ENCODE measurements at regions not wholly inside any gene's neighbourhood (a gene's known extent, or its start where the extent isn't known, plus 50 kb on each side); places are given as distances from the start of the nearest gene placed in this dataset.

GRCh38 chr7:359226-359765 lies 69.3 kb downstream of the FOXL3 start:
- ChIA-PET CTCF (no interaction called here), POLR2A (no interaction called here)
- dilution Hi-C loops (cut with MboI; ENCODE audit: extremely low pct_ligation_motif_present, low sequenced_read_pairs) = no loop called here
- Histone ChIP-seq H3K79me2 (ENCODE audit: control insufficient read depth, insufficient read depth, low read length) (no peaks in the 10 kb centered on the region), H3K4me3 (replicated peaks in 1 of 3; ENCODE audit: insufficient read depth in 1 of 3, low read depth in 1 of 3, low read length in 3 of 3) (no peak overlapping the region), H3K9me1 (replicated peaks; ENCODE audit: control insufficient read depth, extremely low read depth, insufficient read depth, low read length) (no peaks in the 10 kb centered on the region), H3K27ac (ENCODE audit: insufficient read depth, low read depth, low read length) (no peak overlapping the region), H3K9ac (replicated peaks; ENCODE audit: extremely low read depth, insufficient read depth, low read length) (no peak overlapping the region), H3K4me2 (ENCODE audit: insufficient read depth, low read length) (no peak overlapping the region), H3K27me3 (ENCODE audit: control insufficient read depth in 2 of 2, insufficient read depth in 2 of 2, low read length in 2 of 2) (no peaks in the 10 kb centered on the region), H3K9me3 (replicated peaks; ENCODE audit: control insufficient read depth, insufficient read depth, low read length) (no peaks in the 10 kb centered on the region), H2AFZ (ENCODE audit: low read depth, low read length) (no peak overlapping the region), H3K4me1 (ENCODE audit: control insufficient read depth, extremely low read depth, insufficient read depth, low read length) (peaks cover 12% of the 10 kb centered on the region), H3K36me3 (ENCODE audit: control insufficient read depth in 2 of 2, extremely low read depth in 1 of 2, insufficient read depth in 2 of 2, low read length in 2 of 2) (no peaks in the 10 kb centered on the region), H4K20me1 (replicated peaks; ENCODE audit: control insufficient read depth, extremely low read depth, insufficient read depth, low read length) (no peaks in the 10 kb centered on the region)
- DNase-seq (ENCODE audit: low read depth, low spot score) (no peak), FAIRE-seq (no peak)
- intact Hi-C loops (cut with micrococcal nuclease) = no loop called here
- TF ChIP-seq EZH2 (IDR thresholded peaks at IDR 0.05; ENCODE audit: borderline replicate concordance, low read depth, low read length, severe bottlenecking) (no peak), CTCF (IDR thresholded peaks at IDR 0.05; ENCODE audit: extremely low read depth in 1 of 2, insufficient read depth in 1 of 2, low read depth in 1 of 2, low read length in 2 of 2) (no peak), JUN (IDR thresholded peaks at IDR 0.05; ENCODE audit: borderline replicate concordance, insufficient read depth, insufficient read length, low read depth) (no peak), FOS (IDR thresholded peaks at IDR 0.05; ENCODE audit: borderline replicate concordance, insufficient read depth, low read length) (no peak), POLR2A (IDR thresholded peaks at IDR 0.05; ENCODE audit: low read depth, low read length) (no peak), POLR2AphosphoS5 (IDR thresholded peaks at IDR 0.05; ENCODE audit: insufficient read depth, low read depth, low read length) (no peak), MYC (IDR thresholded peaks at IDR 0.05; ENCODE audit: low read depth, low read length) (no peak), GATA2 (IDR thresholded peaks at IDR 0.05; ENCODE audit: insufficient read depth, insufficient read length, low read depth, low read length) (no peak), MAX (IDR thresholded peaks at IDR 0.05; ENCODE audit: insufficient read depth, insufficient read length) (no peak)
- BruUV-seq (replicated peaks) = no TSS peak

All from endothelial cell of umbilical vein (primary cell).